ENCODE measurements at regions not wholly inside any gene's neighbourhood (a gene's known extent, or its start where the extent isn't known, plus 50 kb on each side); places are given as distances from the start of the nearest gene placed in this dataset.

GRCh38 chr18:41604964-41605363, 350.1 kb upstream of the PIK3C3 start:
- H3K36me3 Mint-ChIP-seq (ENCODE audit: low read depth), result no peaks in the 10 kb centered on the region
- no peak overlapping the region for H3K27ac Mint-ChIP-seq
- intact Hi-C loops (cut with micrococcal nuclease), result no loop called here
- H3K27me3 Mint-ChIP-seq (ENCODE audit: insufficient read depth), result no peaks in the 10 kb centered on the region
- DNase-seq (ENCODE audit: low spot score), result no peak
- no peak overlapping the region for H3K4me3 Mint-ChIP-seq
- peaks cover 15% of the 10 kb centered on the region for H3K9me3 Mint-ChIP-seq
- H3K4me1 Mint-ChIP-seq (ENCODE audit: low read depth), result no peaks in the 10 kb centered on the region

- no peak for DNase-seq (ENCODE audit: low spot score)
- Mint-ChIP-seq H3K9me3 (peaks cover 4% of the 10 kb centered on the region), H3K27me3 (ENCODE audit: insufficient read depth) (no peaks in the 10 kb centered on the region), H3K27ac (no peak overlapping the region), H3K36me3 (ENCODE audit: low read depth) (no peaks in the 10 kb centered on the region), H3K4me1 (ENCODE audit: low read depth) (no peaks in the 10 kb centered on the region), H3K4me3 (no peak overlapping the region)
- intact Hi-C loops (cut with micrococcal nuclease), result no loop called here
Measured at GRCh38 chr18:41602034-41602433, 353.0 kb upstream of the PIK3C3 start.

GRCh38 chr18:41600693-41601391, 354.2 kb upstream of the PIK3C3 start:
- peaks cover 4% of the 10 kb centered on the region for H3K9me3 Mint-ChIP-seq
- no peak overlapping the region for H3K4me3 Mint-ChIP-seq
- H3K27ac Mint-ChIP-seq, result no peak overlapping the region
- no peaks in the 10 kb centered on the region for H3K27me3 Mint-ChIP-seq (ENCODE audit: insufficient read depth)
- H3K36me3 Mint-ChIP-seq (ENCODE audit: low read depth), result no peaks in the 10 kb centered on the region
- intact Hi-C loops (cut with micrococcal nuclease), result no loop called here
- DNase-seq (ENCODE audit: low spot score), result no peak
- no peaks in the 10 kb centered on the region for H3K4me1 Mint-ChIP-seq (ENCODE audit: low read depth)

- no peaks in the 10 kb centered on the region for H3K27me3 Mint-ChIP-seq (ENCODE audit: insufficient read depth)
- no peak for DNase-seq (ENCODE audit: low spot score)
- no peak overlapping the region for H3K4me3 Mint-ChIP-seq
Measured at GRCh38 chr18:41599466-41599865, 355.6 kb upstream of the PIK3C3 start.

GRCh38 chr18:41594582-41594981, 360.5 kb upstream of the PIK3C3 start:
- Mint-ChIP-seq H3K36me3 (ENCODE audit: low read depth) (no peaks in the 10 kb centered on the region), H3K9me3 (no peaks in the 10 kb centered on the region), H3K4me3 (no peak overlapping the region), H3K4me1 (ENCODE audit: low read depth) (no peaks in the 10 kb centered on the region), H3K27me3 (ENCODE audit: insufficient read depth) (no peaks in the 10 kb centered on the region), H3K27ac (no peak overlapping the region)
- DNase-seq (ENCODE audit: low spot score), result no peak
- intact Hi-C loops (cut with micrococcal nuclease), result no loop called here

More at GRCh38 chr18:41599466-41599865, 355.6 kb upstream of the PIK3C3 start:
- intact Hi-C loops (cut with micrococcal nuclease), result no loop called here
- no peaks in the 10 kb centered on the region for H3K4me1 Mint-ChIP-seq (ENCODE audit: low read depth)
- peaks cover 4% of the 10 kb centered on the region for H3K9me3 Mint-ChIP-seq
- no peak overlapping the region for H3K27ac Mint-ChIP-seq
- H3K36me3 Mint-ChIP-seq (ENCODE audit: low read depth), result no peaks in the 10 kb centered on the region

GRCh38 chr18:41593171-41593675, 361.8 kb upstream of the PIK3C3 start:
- Mint-ChIP-seq H3K9me3 (no peaks in the 10 kb centered on the region), H3K36me3 (ENCODE audit: low read depth) (no peaks in the 10 kb centered on the region), H3K27ac (no peak overlapping the region), H3K4me1 (ENCODE audit: low read depth) (no peaks in the 10 kb centered on the region), H3K27me3 (ENCODE audit: insufficient read depth) (no peaks in the 10 kb centered on the region), H3K4me3 (no peak overlapping the region)
- DNase-seq (ENCODE audit: low spot score), result no peak
- intact Hi-C loops (cut with micrococcal nuclease), result no loop called here

GRCh38 chr18:41587976-41588375, 367.1 kb upstream of the PIK3C3 start:
- H3K9me3 Mint-ChIP-seq, result no peaks in the 10 kb centered on the region
- H3K36me3 Mint-ChIP-seq (ENCODE audit: low read depth), result no peaks in the 10 kb centered on the region
- intact Hi-C loops (cut with micrococcal nuclease), result no loop called here
- no peak for DNase-seq (ENCODE audit: low spot score)
- H3K4me3 Mint-ChIP-seq, result no peak overlapping the region
- H3K27ac Mint-ChIP-seq, result no peak overlapping the region
- no peaks in the 10 kb centered on the region for H3K4me1 Mint-ChIP-seq (ENCODE audit: low read depth)
- no peaks in the 10 kb centered on the region for H3K27me3 Mint-ChIP-seq (ENCODE audit: insufficient read depth)

GRCh38 chr18:41585512-41585911, 369.5 kb upstream of the PIK3C3 start:
- intact Hi-C loops (cut with micrococcal nuclease), result no loop called here
- no peak for DNase-seq (ENCODE audit: low spot score)
- Mint-ChIP-seq H3K27ac (no peak overlapping the region), H3K9me3 (no peaks in the 10 kb centered on the region), H3K27me3 (ENCODE audit: insufficient read depth) (no peaks in the 10 kb centered on the region), H3K36me3 (ENCODE audit: low read depth) (no peaks in the 10 kb centered on the region), H3K4me3 (no peak overlapping the region), H3K4me1 (ENCODE audit: low read depth) (no peaks in the 10 kb centered on the region)

GRCh38 chr18:41579185-41579584, 375.8 kb upstream of the PIK3C3 start:
- H3K4me1 Mint-ChIP-seq (ENCODE audit: low read depth), result no peaks in the 10 kb centered on the region
- H3K27ac Mint-ChIP-seq, result no peak overlapping the region
- no peak overlapping the region for H3K4me3 Mint-ChIP-seq
- no peaks in the 10 kb centered on the region for H3K9me3 Mint-ChIP-seq
- H3K36me3 Mint-ChIP-seq (ENCODE audit: low read depth), result no peaks in the 10 kb centered on the region
- intact Hi-C loops (cut with micrococcal nuclease), result no loop called here
- H3K27me3 Mint-ChIP-seq (ENCODE audit: insufficient read depth), result no peaks in the 10 kb centered on the region
- DNase-seq (ENCODE audit: low spot score), result no peak

GRCh38 chr18:41577529-41577928, 377.5 kb upstream of the PIK3C3 start:
- Mint-ChIP-seq H3K4me1 (ENCODE audit: low read depth) (no peaks in the 10 kb centered on the region), H3K4me3 (no peak overlapping the region), H3K27me3 (ENCODE audit: insufficient read depth) (no peaks in the 10 kb centered on the region)

GRCh38 chr18:41576643-41577042, 378.4 kb upstream of the PIK3C3 start:
- Mint-ChIP-seq H3K9me3 (no peaks in the 10 kb centered on the region), H3K27ac (no peak overlapping the region), H3K4me1 (ENCODE audit: low read depth) (no peaks in the 10 kb centered on the region), H3K4me3 (no peak overlapping the region), H3K27me3 (ENCODE audit: insufficient read depth) (no peaks in the 10 kb centered on the region), H3K36me3 (ENCODE audit: low read depth) (no peaks in the 10 kb centered on the region)
- DNase-seq (ENCODE audit: low spot score), result no peak
- intact Hi-C loops (cut with micrococcal nuclease), result no loop called here

More at GRCh38 chr18:41577529-41577928, 377.5 kb upstream of the PIK3C3 start:
- intact Hi-C loops (cut with micrococcal nuclease), result no loop called here
- no peak for DNase-seq (ENCODE audit: low spot score)
- no peak overlapping the region for H3K27ac Mint-ChIP-seq
- no peaks in the 10 kb centered on the region for H3K36me3 Mint-ChIP-seq (ENCODE audit: low read depth)
- H3K9me3 Mint-ChIP-seq, result no peaks in the 10 kb centered on the region

GRCh38 chr18:41569867-41570266, 385.2 kb upstream of the PIK3C3 start:
- no peak overlapping the region for H3K27ac Mint-ChIP-seq
- no peaks in the 10 kb centered on the region for H3K27me3 Mint-ChIP-seq (ENCODE audit: insufficient read depth)
- DNase-seq (ENCODE audit: low spot score), result no peak
- H3K4me3 Mint-ChIP-seq, result no peak overlapping the region
- H3K9me3 Mint-ChIP-seq, result no peaks in the 10 kb centered on the region
- no peaks in the 10 kb centered on the region for H3K4me1 Mint-ChIP-seq (ENCODE audit: low read depth)
- no peaks in the 10 kb centered on the region for H3K36me3 Mint-ChIP-seq (ENCODE audit: low read depth)
- intact Hi-C loops (cut with micrococcal nuclease), result no loop called here

- no peaks in the 10 kb centered on the region for H3K4me1 Mint-ChIP-seq (ENCODE audit: low read depth)
- no peak overlapping the region for H3K4me3 Mint-ChIP-seq
- no peaks in the 10 kb centered on the region for H3K36me3 Mint-ChIP-seq (ENCODE audit: low read depth)
- no peak for DNase-seq (ENCODE audit: low spot score)
- intact Hi-C loops (cut with micrococcal nuclease), result no loop called here
- H3K9me3 Mint-ChIP-seq, result no peaks in the 10 kb centered on the region
- H3K27me3 Mint-ChIP-seq (ENCODE audit: insufficient read depth), result no peaks in the 10 kb centered on the region
- no peak overlapping the region for H3K27ac Mint-ChIP-seq
Measured at GRCh38 chr18:41561961-41562360, 393.1 kb upstream of the PIK3C3 start.

GRCh38 chr18:41558715-41559114, 396.3 kb upstream of the PIK3C3 start:
- DNase-seq (ENCODE audit: low spot score), result no peak
- Mint-ChIP-seq H3K27ac (no peak overlapping the region), H3K9me3 (no peaks in the 10 kb centered on the region), H3K4me3 (no peak overlapping the region), H3K4me1 (ENCODE audit: low read depth) (no peaks in the 10 kb centered on the region), H3K36me3 (ENCODE audit: low read depth) (no peaks in the 10 kb centered on the region), H3K27me3 (ENCODE audit: insufficient read depth) (no peaks in the 10 kb centered on the region)
- intact Hi-C loops (cut with micrococcal nuclease), result no loop called here

Data from activated T-helper 1 cell treated with anti-CD3 and anti-CD28 coated beads, Interleukin-12 subunit alpha, Interleukin-12 subunit beta, Interleukin-2, Interleukin-4 antibody, amounts not matched to agents 30 ng/mL and 10 ng/mL and 1 ng/mL, durations not matched to agents 14 hours and 24 hours and 36 hours (primary cell).